GM12872 (cell line): ENCODE measurements at regions not wholly inside any gene's neighbourhood (a gene's known extent, or its start where the extent isn't known, plus 50 kb on each side); places are given as distances from the start of the nearest gene placed in this dataset.

Source experiments
- TF ChIP-seq, protein P1 (sequence below): IDR thresholded peaks from 3 replicates; pipeline ENCODE4 v1.5.1; 2011; ENCODE audit warnings: low read depth, mild to moderate bottlenecking, low read length, moderate library complexity; ENCODE audit not compliant: insufficient read depth

DNA sequence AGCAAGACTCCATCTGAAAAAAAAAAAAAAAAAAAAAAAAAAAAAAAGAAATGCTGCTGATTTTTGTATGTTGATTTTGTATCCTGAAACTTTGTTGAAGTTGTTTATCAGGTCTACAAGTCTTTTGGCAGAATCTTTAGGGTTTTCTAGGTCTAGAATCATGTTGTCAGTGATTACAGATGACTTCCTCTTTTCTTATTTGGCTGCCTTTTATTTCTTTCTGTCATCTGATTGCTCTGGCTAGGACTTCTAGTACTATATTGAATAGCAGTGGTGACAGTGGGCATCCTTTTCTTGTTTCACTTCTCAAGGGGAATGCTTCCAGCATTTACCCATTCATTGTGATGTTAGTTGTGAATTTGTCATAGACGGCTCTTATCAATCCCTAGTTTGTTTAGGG, 334.4 kb downstream of the SPRY1 start:
- TF ChIP-seq, protein P1, sequence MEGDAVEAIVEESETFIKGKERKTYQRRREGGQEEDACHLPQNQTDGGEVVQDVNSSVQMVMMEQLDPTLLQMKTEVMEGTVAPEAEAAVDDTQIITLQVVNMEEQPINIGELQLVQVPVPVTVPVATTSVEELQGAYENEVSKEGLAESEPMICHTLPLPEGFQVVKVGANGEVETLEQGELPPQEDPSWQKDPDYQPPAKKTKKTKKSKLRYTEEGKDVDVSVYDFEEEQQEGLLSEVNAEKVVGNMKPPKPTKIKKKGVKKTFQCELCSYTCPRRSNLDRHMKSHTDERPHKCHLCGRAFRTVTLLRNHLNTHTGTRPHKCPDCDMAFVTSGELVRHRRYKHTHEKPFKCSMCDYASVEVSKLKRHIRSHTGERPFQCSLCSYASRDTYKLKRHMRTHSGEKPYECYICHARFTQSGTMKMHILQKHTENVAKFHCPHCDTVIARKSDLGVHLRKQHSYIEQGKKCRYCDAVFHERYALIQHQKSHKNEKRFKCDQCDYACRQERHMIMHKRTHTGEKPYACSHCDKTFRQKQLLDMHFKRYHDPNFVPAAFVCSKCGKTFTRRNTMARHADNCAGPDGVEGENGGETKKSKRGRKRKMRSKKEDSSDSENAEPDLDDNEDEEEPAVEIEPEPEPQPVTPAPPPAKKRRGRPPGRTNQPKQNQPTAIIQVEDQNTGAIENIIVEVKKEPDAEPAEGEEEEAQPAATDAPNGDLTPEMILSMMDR = no peak

- TF ChIP-seq, protein P1 = no peak
Measured at GRCh38 chr4:123737156-123737555, 340.6 kb downstream of the SPRY1 start.

GRCh38 chr4:123739806-123740205, 343.2 kb downstream of the SPRY1 start:
- TF ChIP-seq, protein P1 = no peak

- TF ChIP-seq, protein P1 = no peak
Measured at GRCh38 chr4:123740236-123740635, 343.6 kb downstream of the SPRY1 start.

DNA sequence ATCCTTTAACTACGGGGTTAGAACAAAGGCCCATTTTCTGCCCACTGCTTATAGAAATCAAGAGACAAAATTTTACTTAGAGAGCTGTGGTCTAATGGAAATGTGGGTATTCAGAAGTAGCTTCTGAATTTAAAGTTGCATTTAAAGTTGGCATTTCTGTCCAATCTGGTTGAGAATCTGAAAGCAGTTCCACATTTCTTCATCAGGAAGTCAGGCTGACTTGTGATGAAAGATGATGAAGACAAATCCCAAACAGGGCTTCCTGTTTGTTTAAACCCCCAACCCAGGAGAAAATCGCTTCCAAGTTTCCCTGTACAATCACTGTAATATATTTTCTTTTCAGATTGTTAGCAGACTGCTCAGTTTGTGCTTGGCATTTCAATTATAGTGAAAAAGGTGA, 345.3 kb downstream of the SPRY1 start:
- TF ChIP-seq, protein P1 = no peak

- TF ChIP-seq, protein P1 = no peak
Measured at GRCh38 chr4:123743848-123744247, 347.3 kb downstream of the SPRY1 start.

- TF ChIP-seq, protein P1 = no peak
Measured at GRCh38 chr4:123744664-123745290, 348.2 kb downstream of the SPRY1 start.
